GM12865 (cell line): ENCODE measurements at regions not wholly inside any gene's neighbourhood (a gene's known extent, or its start where the extent isn't known, plus 50 kb on each side); places are given as distances from the start of the nearest gene placed in this dataset.

Experiments
- DNase-seq: peaks from one replicate; pipeline ENCODE4 v3.0.0; 2010; ENCODE audit warnings: low read depth
- H3K4me3 ChIP-seq: 2 replicates; pipeline ENCODE4 v1.5.1; 2011; ENCODE audit warnings: mild to moderate bottlenecking, low read depth, low read length, control low read depth
- CTCF ChIP-seq: IDR thresholded peaks from 2 replicates; pipeline ENCODE4 v1.5.1; 2011; ENCODE audit warnings: low read length, control low read depth, low read depth, inconsistent platforms; ENCODE audit not compliant: insufficient read depth; ENCODE audit errors: missing control alignments

- no peak for DNase-seq
- TF ChIP-seq CTCF: no peak
- no peak overlapping the region for H3K4me3 ChIP-seq
Measured at GRCh38 chr9:21597284-21597683, 115.2 kb upstream of the IFNE start.

- DNase-seq: no peak
- TF ChIP-seq CTCF: no peak
- H3K4me3 ChIP-seq: no peak overlapping the region
Measured at GRCh38 chr9:21598749-21599148, 116.6 kb upstream of the IFNE start.

- DNase-seq: no peak
- no peak overlapping the region for H3K4me3 ChIP-seq
- TF ChIP-seq CTCF: no peak
Measured at GRCh38 chr9:21605489-21605931, 123.4 kb upstream of the IFNE start.

- H3K4me3 ChIP-seq: no peak overlapping the region
- no peak for TF ChIP-seq CTCF
- DNase-seq: no peak
Measured at GRCh38 chr9:21607576-21607975, 125.5 kb upstream of the IFNE start.

- no peak overlapping the region for H3K4me3 ChIP-seq
Measured at GRCh38 chr9:21608200-21608599, 126.1 kb upstream of the IFNE start.

GRCh38 chr9:21609506-21609905 is 127.4 kb upstream of the IFNE start:
- DNase-seq: no peak
- no peak overlapping the region for H3K4me3 ChIP-seq
- no peak for TF ChIP-seq CTCF

More at GRCh38 chr9:21608200-21608599, 126.1 kb upstream of the IFNE start:
- no peak for TF ChIP-seq CTCF
- no peak for DNase-seq

- no peak for DNase-seq
- no peak overlapping the region for H3K4me3 ChIP-seq
- no peak for TF ChIP-seq CTCF
Measured at GRCh38 chr9:21611891-21612290, 129.8 kb upstream of the IFNE start.
